ENCODE measurements at regions not wholly inside any gene's neighbourhood (a gene's known extent, or its start where the extent isn't known, plus 50 kb on each side); places are given as distances from the start of the nearest gene placed in this dataset.
"Not testable (repeated sequence)": the region's sequence is repeated elsewhere in the genome, so short reads cannot be mapped to it uniquely, and the experiment has no call there.

DNA sequence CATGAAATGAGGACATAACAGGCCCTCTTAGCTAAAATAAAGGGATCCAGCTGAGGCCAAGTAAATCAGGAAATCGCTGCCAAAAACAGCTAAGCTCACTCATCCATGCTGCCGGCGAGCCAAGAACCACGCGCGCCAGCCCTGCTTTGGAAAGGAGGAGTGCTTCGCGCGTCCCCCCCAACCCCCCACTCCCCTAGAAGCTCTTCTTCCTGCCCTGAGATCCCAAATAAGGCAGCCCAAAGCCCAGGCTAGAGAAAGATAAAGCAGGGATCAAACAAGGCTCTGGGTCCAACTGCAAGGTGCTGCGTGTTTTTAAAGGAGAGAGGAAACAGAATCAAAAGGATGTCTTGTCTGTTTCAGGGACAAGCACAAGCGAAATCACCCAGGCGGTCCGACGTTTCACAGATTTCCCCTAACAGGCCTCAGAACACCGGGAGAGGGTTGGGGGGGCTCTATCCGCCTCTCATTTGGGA is 168.3 kb upstream of the AUTS2 start:
- peak; percentile 78 for DNase-seq (ENCODE audit: low spot score)

GRCh38 chr7:69430384-69431021 is 167.8 kb upstream of the AUTS2 start:
- DNase-seq (ENCODE audit: low spot score): peak; percentile 59

- no peak for DNase-seq (ENCODE audit: low spot score)
Observed at GRCh38 chr7:69431626-69432025, 166.6 kb upstream of the AUTS2 start.

DNA sequence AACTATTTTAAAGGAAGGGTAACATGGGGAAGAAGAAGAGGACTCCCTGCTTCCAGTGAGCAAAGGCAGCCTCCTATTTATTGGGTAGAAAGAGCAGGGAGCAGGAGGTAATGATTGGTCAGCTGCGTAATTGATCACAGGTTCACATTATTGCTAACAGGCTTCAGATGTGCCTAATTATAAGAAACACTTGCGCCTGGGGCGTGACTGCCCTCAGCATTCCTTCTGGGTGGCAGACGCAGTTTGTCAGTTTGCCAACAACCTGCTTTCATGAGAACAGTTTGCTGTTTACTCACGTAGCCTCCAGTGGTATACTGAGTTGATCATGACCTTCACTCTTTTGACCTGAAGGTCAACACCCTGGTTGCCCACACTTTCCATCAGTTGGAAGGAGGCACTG is 166.0 kb upstream of the AUTS2 start:
- DNase-seq (ENCODE audit: low spot score): not testable (repeated sequence)

DNA sequence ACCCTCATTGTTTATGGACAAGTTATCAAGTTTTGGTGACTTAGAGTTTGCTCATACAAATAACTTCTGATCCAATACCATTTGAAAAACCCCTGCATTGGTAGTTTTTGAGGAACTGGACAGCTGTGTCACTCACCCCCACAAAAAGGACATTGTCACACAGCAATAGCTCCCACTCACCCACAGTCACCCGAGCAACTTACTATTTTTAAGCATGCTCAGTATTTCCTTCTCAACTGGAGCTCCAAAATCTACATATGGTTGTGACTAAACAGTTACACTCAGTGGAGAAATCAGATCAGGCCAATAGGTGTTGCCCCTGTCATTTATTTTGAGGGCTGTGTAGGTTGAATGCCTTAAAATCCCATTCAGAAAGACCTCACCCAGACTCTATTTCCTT is 165.2 kb upstream of the AUTS2 start:
- DNase-seq (ENCODE audit: low spot score): no peak

DNA sequence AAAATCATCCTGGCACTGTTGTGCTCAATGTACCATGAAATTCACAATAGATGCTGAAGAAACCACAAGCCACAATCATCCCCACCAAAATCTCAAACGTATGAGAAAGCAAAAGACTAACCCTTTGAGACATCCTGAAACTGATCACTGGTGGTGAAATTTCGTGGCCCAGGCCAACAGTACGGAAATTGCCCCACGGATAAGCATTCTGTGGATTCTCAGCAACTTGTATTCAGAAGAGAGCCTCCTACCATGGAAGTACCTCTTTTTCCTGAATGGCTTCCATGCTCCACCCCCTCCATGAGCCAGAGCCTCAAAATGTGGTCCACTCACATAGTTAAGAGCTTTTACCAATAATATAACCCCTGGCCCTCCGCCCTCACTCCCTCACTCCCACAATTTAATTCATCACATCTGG is 163.9 kb upstream of the AUTS2 start:
- no peak for DNase-seq (ENCODE audit: low spot score)

DNA sequence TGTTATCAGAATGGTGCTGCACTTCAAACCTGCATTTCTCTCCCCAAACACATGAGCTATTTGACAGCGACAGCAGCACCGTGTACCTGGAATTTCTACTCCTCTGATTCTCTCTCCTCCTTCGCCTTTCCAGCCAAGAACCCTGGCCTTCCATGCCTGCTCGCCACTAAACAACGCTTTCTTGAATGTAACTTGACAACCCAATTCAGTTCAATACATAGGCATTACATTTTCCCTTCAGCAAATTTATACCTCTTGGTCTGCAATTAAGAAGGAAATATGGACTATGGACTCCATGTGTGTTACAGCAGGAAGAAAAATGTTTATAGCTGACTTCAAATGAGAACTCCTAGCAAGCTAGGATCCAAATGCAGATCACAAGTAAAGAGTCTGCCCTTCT is 162.6 kb upstream of the AUTS2 start:
- DNase-seq (ENCODE audit: low spot score): no peak

DNA sequence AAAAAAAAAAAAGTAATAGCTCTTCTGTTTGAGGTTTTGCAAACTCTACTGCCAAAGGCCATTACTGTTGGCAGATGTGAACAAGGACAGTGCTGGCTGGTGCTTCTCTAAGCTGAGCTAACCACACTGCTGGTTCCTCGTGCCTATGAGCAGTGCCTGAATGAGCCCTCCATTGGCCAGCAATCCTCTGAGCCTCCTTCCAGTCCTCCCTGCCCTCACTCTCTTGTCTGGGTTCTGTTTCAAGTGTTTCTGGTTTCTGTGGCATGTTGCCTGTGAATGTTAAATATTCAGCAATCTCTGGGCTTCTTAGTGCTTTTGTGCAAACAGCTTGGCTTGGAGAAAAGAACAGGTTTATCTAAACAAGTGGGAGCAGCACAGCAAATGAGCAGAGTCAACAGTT is 161.3 kb upstream of the AUTS2 start:
- DNase-seq (ENCODE audit: low spot score): no peak

GRCh38 chr7:69438584-69439412 is 159.5 kb upstream of the AUTS2 start:
- no peak for DNase-seq (ENCODE audit: low spot score)

- no peak for DNase-seq (ENCODE audit: low spot score)
Observed at GRCh38 chr7:69439636-69440325, 158.5 kb upstream of the AUTS2 start.

DNA sequence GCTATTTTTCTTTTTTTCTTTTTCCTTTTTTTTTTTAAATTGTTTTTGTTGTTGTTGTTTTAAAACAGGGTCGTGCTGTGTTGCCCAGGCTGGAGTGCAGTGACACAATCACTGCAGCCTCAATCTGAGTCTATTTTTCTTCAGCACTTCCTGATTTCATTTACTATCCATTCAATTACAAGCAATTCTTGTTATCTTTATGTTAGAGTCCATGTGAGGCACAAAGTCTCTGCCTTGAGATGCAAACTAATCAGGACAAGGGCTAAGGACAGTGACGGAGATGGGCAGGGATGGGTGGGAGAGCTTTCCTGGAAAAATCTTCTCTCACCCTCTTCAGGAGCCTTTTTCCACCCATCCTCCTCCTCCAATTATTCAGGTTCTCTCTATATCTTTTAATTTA is 157.3 kb upstream of the AUTS2 start:
- no peak for DNase-seq (ENCODE audit: low spot score)

DNA sequence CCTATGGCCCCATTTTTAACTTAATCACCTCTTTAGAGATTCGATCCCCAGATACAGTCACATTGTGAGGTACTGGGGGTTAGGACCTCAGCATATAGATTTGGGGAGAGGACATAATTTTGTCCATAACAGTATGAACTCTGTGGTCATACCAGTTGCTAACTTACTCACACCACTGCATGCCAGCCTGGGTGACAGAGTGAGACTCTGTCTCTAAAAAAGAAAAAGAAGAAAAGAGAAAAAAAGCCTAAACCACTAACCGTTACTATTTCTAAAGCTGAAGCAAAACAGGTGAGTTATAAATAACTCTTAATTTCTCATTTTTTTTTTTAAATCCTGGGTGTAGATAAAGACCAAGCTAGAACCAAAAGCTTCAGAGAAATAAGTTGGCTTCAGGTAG is 155.1 kb upstream of the AUTS2 start:
- DNase-seq (ENCODE audit: low spot score): no peak

DNA sequence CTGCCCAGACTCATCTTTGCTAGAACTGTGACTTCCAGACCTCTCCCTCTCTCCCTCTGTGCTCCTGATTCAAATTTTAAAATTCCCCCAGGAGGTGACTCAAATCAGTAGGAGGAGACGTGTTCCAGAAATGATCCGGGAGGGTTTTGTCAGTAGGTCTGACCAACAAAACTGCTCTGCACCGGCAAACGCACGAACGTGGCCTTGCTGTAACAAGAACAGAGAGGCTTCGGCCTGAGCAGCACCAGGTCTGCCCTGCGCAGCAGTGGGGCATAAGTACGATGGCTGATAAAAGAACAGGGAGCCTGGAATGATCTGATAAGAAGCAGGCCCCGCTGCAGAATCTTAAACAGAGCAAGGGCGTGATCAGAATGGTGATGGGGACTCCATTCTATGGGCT is 152.7 kb upstream of the AUTS2 start:
- DNase-seq (ENCODE audit: low spot score): no peak

DNA sequence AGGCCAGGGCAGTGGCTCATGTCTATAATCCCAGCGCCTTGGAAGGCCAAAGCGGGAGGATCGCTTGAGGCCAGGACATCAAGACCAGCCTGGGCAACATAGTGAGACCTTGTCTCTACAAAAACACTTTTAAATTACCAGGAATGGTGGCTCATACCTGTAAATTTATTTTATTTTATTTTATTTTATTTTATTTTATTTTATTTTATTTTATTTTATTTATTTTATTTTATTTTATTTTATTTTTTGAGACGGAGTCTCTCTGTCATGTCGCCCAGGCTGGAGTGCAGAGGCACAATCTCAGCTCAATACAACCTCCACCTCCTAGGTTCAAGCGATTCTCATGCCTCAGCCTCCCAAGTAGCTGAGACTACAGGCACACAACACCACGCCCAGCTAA is 152.1 kb upstream of the AUTS2 start:
- not testable (repeated sequence) for DNase-seq (ENCODE audit: low spot score)

- DNase-seq (ENCODE audit: low spot score): no peak
Observed at GRCh38 chr7:69448071-69448470, 150.2 kb upstream of the AUTS2 start.

GRCh38 chr7:69450456-69450855 is 147.8 kb upstream of the AUTS2 start:
- no peak for DNase-seq (ENCODE audit: low spot score)

GRCh38 chr7:69451715-69452114 is 146.6 kb upstream of the AUTS2 start:
- no peak for DNase-seq (ENCODE audit: low spot score)

DNA sequence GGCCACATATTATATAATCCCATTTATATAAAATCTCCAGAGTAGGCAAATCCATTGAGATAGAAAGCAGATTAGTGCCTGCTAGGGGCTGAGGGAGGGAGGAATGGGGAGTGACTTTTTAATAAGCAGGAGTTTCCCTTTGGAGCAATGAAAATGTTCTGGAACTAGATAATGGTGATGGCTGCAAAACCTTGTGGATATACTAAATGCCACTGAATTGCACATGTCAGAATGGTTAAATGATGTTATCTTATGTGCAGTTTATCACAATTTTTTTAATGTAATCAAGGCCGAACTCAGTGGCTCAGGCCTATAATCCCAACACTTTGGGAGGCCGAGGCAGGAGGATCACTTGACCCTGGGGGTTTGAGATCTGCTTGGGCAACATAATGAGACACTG is 145.5 kb upstream of the AUTS2 start:
- DNase-seq (ENCODE audit: low spot score): no peak

DNA sequence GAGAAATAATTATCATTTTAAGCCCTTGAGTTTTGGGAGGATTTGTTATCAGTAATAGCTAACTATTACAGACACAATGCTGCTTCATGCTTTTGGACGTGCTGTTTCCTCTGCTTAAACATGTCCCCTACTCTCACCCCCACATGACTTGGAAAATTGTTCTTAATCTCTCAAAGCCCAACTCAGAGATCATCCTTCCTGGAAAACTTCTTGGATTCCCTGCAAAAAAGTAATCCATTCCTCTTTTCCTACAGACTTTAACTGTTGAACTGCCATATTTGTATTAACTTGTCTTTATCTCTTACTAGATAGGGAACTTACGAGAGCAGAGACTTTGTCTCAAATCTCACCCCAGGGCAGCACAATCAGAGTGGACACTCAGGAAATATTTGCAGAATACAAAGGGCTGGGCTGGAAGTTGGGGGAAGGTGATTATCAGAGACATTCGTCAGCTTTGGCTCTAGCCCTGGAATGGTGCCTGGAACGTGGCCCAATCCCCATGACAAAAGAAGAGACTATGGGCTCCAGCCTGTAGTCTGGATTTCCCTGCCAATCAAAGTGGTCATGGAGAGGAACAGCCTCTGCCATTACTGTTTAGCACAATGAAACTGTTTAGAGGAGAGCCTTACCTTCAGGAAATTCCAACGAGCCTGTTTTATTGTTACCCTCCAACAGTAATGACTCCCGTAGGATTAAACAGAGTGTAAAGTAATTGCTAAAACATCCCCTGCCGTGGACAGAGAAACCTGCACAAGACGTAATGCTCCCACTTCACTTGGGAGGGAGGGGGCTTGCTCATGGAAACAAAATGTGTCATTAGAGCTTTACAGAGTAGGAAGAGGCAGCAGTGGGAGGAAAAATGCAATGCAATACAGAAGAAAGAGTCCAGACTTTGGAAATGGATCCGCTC is 140.4 kb upstream of the AUTS2 start:
- no peak for DNase-seq (ENCODE audit: low spot score)

- no peak for DNase-seq (ENCODE audit: low spot score)
Observed at GRCh38 chr7:69464035-69464434, 134.2 kb upstream of the AUTS2 start.

DNA sequence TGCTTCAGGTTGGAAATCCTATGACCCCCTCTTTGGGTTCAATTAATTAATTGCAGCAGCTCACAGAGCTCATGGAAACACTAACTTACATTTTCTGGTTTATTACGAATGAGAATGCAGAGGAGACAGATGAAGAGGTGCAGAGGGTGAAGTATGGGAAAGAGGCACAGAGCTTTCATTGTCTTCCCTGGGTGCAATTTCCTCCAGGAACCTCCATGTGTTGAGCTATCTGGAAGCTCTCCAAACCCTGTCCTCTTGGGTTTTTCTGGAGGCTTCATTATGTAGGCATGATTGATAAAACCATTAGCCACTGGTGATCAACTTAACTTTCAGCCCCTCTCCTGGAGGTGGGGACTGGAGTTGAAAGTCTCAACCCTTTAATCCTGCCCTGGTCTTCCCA is 133.0 kb upstream of the AUTS2 start:
- DNase-seq (ENCODE audit: low spot score): no peak

GRCh38 chr7:69467826-69468225 is 130.4 kb upstream of the AUTS2 start:
- DNase-seq (ENCODE audit: low spot score): no peak

Measured in ureter (tissue), 1 donor.